Peyer's patch (tissue), 4 donors: ENCODE measurements at regions not wholly inside any gene's neighbourhood (a gene's known extent, or its start where the extent isn't known, plus 50 kb on each side); places are given as distances from the start of the nearest gene placed in this dataset.

ENCODE experiments used
- CTCF ChIP-seq, 6 experiments: fragments of 450-650 bp in 4 of 6; fragments of 200-600 bp in 2 of 6; sonication (generic) in 1 of 6; IDR thresholded peaks; one replicate each; pipeline ENCODE4 v1.5.1; 2017 to 2019; ENCODE audit warnings: antibody characterized with exemption in 6 of 6, mild to moderate bottlenecking in 3 of 6, moderate library complexity in 1 of 6
- POLR2A ChIP-seq, 2 donors: fragments of 450-650 bp; IDR thresholded peaks; one replicate each; pipeline ENCODE4 v1.5.1; 2017; ENCODE audit warnings: antibody characterized with exemption in 2 of 2, mild to moderate bottlenecking in 2 of 2, moderate library complexity in 2 of 2

- no peak for TF ChIP-seq CTCF (IDR thresholded peaks at IDR 0.05)
- TF ChIP-seq POLR2A (IDR thresholded peaks at IDR 0.05): no peak
Observed at GRCh38 chr11:45407226-45407625, 121.1 kb upstream of the SYT13 start.
